Choroid plexus epithelial cell (primary cell): ENCODE measurements at regions not wholly inside any gene's neighbourhood (a gene's known extent, or its start where the extent isn't known, plus 50 kb on each side); places are given as distances from the start of the nearest gene placed in this dataset.
"Not testable (repeated sequence)": the region's sequence is repeated elsewhere in the genome, so short reads cannot be mapped to it uniquely, and the experiment has no call there.

ENCODE experiments used
- DNase-seq: peaks from one replicate; pipeline ENCODE4 v3.0.0-alpha.2; 2010; ENCODE audit warnings: low read depth
- H3K4me3 ChIP-seq: 2 replicates; pipeline ENCODE4 v1.5.1; 2011; ENCODE audit warnings: low read depth, mild to moderate bottlenecking, control low read depth, low read length, moderate library complexity
- TF ChIP-seq, protein P1 (sequence below): conservative IDR thresholded peaks from 2 replicates; pipeline ENCODE4 v1.5.1; 2011; ENCODE audit warnings: low read depth, mild to moderate bottlenecking, control low read depth, inconsistent platforms, low read length, moderate library complexity

DNA sequence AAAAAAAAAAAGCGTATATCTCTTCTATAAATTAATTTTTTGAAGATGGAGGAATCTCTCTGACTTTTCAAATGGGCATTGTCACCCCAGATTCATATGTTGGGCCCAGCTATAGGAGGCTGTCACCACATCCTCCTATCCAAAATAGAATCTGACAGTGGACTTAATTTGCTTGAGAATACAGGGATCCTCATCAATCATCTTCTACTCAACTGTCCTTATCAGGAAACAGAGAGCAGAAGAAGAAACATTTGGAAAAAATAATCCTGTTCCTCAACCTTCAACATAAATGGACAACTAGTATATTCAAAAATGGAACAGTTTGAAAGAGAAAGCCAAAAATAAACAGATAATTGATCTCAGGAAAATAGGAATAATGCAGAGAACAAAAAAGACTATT, 725.4 kb upstream of the INTU start:
- TF ChIP-seq, protein P1, sequence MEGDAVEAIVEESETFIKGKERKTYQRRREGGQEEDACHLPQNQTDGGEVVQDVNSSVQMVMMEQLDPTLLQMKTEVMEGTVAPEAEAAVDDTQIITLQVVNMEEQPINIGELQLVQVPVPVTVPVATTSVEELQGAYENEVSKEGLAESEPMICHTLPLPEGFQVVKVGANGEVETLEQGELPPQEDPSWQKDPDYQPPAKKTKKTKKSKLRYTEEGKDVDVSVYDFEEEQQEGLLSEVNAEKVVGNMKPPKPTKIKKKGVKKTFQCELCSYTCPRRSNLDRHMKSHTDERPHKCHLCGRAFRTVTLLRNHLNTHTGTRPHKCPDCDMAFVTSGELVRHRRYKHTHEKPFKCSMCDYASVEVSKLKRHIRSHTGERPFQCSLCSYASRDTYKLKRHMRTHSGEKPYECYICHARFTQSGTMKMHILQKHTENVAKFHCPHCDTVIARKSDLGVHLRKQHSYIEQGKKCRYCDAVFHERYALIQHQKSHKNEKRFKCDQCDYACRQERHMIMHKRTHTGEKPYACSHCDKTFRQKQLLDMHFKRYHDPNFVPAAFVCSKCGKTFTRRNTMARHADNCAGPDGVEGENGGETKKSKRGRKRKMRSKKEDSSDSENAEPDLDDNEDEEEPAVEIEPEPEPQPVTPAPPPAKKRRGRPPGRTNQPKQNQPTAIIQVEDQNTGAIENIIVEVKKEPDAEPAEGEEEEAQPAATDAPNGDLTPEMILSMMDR, result no peak
- H3K4me3 ChIP-seq, result no peak overlapping the region
- DNase-seq, result no peak

DNA sequence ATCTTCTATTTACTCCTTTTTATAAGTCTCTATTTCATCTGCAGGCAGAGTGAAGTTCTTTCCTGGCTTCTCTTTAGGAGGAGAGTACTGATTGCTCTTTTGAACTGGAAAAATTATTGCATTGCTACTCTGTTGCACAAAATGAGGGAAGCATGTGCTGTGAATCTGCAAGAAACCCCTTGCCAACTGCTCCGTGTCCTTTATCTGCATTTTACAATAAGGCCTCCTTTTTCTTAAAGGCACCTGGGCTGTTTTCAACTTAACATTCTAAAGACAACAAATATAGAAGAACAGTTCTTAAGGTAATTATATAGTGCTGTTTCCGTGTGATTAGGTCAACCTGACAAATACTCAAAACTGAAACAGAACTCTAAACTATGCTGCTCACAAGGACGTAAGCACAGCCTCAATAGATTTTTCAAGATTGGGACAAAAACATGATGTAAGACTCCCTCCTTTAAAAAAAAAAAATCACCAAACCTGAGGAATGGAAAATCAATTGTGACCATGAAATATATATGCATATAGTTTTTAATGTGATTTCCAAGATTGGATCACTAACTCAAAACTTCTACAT, 716.6 kb upstream of the INTU start:
- H3K4me3 ChIP-seq, result no peak overlapping the region
- TF ChIP-seq, protein P1, result no peak
- peak; percentile 47 for DNase-seq

DNA sequence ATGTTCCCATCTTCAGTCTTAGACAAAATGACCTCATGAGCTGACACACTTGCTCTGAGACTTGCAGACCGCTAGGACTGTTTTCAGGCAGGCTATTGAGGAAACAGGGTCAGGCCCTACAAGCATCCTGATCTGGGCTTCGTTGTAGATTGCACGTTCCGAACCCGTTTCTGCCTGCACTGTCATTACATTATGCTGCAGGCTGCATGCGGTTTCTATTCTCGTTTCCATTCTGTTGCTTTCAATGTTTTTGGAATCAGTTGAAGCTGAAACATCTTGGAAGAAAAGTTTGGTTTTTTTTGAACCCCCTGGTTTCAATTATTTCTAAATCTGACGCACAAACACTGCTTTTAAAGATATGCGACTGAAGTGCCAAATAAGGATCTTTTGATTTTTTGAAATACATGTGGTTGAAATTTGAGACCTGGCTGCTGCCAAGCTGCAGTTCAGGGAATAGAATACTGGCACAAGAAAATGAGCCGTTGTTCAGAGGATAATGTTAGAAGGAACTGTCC, 716.1 kb upstream of the INTU start:
- TF ChIP-seq, protein P1, result peak; percentile 38
- H3K4me3 ChIP-seq, result peak overlapping the region; percentile 33

DNA sequence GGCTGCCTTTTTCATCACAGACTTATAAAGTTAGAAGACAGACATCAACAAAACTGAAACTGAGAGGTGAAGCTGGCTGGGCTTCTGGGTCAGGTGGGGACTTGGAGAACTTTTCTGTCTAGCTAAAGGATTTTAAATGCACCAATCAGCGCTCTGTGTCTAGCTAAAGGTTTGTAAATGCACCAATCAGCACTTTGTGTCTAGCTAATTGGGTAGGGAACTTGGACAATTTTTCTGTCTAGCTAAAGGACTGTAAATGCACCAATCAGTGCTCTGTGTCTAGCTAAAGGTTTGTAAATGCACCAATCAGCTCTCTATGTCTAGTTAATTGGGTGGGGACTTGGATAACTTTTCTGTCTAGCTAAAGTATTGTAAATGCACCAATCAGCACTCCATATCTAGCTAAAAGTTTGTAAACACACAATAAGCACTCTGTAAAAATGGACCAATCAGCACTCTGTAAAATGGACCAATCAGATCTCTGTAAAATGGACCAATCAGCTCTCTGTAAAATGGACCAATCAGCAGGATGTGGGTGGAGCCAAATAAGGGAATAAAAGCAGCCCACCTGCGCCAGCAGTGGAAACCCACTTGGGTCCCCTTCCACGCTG, 710.3 kb upstream of the INTU start:
- DNase-seq, H3K4me3 ChIP-seq: not testable (repeated sequence)

More for the DNA sequence above, 716.1 kb upstream of the INTU start:
- DNase-seq, result peak; percentile 85

DNA sequence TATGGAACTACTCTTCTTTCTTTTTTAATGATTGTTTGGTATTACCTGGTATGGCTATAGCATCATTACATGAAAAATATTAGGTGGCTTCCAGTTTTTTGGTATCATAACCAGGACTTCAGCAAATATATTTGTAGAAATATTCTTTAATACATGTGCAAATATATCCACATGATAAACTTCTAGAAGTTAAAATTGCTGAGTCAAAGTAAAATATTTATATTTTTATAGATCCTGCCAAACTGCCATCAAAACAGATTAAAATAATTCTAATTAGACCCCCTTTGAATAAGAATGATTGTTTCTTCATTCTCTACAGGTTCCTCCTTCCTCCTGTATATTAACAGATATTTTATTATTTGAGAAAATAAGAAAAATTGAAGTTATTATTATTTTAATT, 708.5 kb upstream of the INTU start:
- DNase-seq, result no peak
- H3K4me3 ChIP-seq, result no peak overlapping the region
- TF ChIP-seq, protein P1, result no peak

DNA sequence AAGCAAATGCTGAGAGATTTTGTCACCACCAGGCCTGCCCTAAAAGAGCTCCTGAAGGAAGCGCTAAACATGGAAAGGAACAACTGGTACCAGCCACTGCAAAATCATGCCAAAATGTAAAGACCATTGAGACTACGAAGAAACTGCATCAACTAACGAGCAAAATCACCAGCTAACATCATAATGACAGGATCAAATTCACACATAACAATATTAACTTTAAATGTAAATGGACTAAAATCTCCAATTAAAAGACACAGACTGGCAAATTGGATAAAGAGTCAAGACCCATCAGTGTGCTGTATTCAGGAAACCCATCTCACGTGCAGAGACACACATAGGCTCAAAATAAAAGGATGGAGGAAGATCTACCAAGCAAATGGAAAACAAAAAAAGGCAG, 702.7 kb upstream of the INTU start:
- H3K4me3 ChIP-seq, DNase-seq: not testable (repeated sequence)

DNA sequence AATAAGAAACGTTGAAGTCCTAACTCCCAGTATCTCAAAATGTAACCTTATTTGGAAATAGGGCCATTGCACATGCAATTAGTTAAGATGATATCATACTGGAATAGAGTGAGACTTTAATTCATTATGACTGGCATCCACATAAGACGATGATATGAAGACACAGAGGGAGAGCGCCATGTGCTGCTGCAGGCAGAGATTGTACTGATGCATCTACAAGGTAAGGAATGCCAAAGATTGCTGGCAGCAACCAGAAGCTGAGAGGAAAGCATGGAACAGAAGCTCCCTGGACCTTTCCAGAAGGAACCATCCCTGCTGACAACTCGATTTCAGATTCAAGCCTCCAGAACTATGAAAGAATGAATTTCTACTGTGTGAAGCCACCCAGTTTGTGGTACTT, 697.0 kb upstream of the INTU start:
- no peak overlapping the region for H3K4me3 ChIP-seq
- TF ChIP-seq, protein P1, result no peak

DNA sequence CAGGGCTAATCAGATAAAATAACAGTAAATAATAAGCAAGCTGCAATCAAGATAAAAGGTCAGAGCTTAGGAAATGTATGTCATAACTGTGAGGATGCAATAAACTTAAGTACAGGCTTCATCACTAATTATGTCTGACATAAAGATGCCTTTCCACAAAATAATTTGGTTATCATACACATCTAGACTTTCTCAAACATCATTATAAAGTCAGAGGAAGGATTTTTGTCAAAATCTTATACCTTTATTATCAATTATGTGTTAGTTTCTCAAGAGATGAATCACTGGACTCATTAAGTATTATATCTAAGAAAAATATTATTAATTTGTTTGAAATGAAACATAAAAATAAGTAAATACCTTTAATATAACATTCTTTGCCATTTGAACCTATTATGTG, 695.4 kb upstream of the INTU start:
- no peak overlapping the region for H3K4me3 ChIP-seq
- DNase-seq, result no peak
- TF ChIP-seq, protein P1, result no peak

More for the DNA sequence above, 697.0 kb upstream of the INTU start:
- DNase-seq, result no peak
